HG03159 (cell line): ENCODE measurements at regions not wholly inside any gene's neighbourhood (a gene's known extent, or its start where the extent isn't known, plus 50 kb on each side); places are given as distances from the start of the nearest gene placed in this dataset.

Experiments
- ATAC-seq: cut with Tn5 transposase; IDR thresholded peaks from one replicate; pipeline ENCODE4 v1.9.1; 2021; ENCODE audit warnings: mild to moderate bottlenecking, moderate library complexity; ENCODE audit not compliant: unreplicated experiment

DNA sequence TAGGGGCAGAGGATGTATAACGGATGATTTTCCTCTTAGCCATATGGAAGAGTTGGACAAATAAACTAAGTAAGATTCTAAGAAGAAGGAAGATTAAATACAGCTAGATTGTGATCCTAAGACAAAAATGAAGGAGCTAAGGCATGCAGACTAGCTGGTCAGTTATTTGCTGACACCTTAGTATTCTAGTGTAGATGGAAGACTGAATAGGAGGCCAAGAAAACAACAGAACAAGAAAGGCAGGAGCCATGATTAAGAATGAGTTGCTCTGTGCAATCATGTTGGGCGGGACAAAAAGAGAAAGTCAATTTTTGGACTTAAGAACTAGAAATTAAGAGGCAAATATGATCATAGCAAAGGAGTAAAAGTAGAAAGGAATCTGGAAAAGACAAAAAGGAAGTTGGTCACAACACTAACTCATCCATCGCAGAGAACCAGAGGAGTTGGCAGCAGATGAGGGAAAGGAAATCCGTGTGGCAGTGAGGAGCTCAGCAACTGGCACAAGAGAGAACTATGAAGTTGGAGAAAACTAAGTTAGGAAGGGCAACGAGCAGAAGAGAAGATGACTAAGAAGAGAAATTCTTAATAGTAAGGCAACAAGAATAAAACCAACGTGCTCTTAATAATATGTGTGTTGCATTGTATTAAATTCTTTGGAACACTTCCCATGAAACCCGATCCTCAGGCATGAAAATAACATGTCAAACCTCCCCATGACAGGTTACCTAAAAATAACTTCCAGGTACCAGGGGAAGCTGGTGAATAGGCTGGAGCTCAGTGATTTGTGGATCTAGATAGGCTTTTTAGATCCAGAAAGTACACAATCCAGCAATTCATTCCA lies 234.4 kb downstream of the LTN1 start:
- no peak for ATAC-seq

DNA sequence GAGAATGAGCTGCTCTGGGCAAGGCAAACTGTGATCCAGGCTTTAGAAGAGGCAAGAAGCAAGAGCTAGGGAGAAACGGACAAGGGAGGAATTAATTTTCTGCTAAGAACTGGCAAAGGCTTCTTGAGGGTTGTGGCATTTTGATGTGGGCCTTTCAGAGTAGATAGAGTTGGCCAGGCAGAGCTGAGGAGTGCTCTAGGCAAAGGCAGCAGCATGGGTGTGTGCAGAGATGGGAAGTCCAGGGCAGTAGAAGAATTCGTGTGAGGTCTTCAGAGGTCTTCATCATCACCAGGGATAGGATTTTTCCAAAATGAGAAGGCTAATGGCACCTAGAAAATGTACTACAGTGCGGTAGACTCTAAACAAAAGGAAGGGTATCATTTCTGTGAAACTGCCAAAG lies 237.8 kb downstream of the LTN1 start:
- no peak for ATAC-seq

GRCh38 chr21:28754127-28754611 lies 238.5 kb downstream of the LTN1 start:
- ATAC-seq: no peak

DNA sequence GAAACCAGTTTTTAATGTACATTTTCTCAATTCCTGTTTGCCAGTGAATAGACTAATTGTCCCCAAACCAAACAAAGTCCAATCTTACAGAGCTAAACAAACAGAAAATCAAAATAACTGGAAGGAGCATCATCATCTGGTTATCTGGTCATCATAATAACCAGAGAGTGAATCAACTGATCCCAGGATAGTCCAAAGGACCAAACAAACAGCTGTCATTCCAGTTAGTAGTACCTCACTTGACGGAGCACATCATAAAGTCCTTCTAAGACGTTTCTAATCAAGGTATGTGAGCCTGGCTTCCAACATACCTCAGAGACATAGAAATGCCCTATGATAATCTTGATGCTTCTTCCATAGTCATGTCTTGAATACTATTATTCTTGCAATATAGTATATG lies 240.5 kb downstream of the LTN1 start:
- ATAC-seq: no peak

GRCh38 chr21:28751176-28751575 lies 241.5 kb downstream of the LTN1 start:
- no peak for ATAC-seq

- no peak for ATAC-seq
These were observed 242.1 kb downstream of the LTN1 start for GRCh38 chr21:28750565-28750964.

DNA sequence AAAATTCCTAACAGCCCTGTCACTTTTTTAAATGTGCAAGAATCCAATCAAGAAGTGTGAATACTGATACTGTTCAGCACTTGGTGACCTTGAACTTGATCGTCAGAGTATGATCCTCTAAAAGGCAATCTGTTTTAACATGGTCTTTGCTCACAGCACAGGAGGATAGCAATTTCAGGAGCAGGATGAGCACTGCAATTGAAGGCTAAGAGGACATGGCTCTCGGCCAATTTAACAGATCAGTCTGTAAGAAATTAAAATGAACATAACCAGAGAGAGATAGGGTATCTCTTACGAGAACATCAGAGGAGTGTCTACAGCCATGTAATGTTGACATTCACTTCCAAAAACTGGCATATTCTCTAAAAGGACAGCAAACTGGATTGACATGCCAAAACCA lies 243.1 kb downstream of the LTN1 start:
- no peak for ATAC-seq

GRCh38 chr21:28747464-28747863 lies 245.2 kb downstream of the LTN1 start:
- ATAC-seq: no peak

GRCh38 chr21:28746166-28746565 lies 246.5 kb downstream of the LTN1 start:
- no peak for ATAC-seq

- peak; percentile 91 for ATAC-seq
These were observed 247.3 kb downstream of the LTN1 start for GRCh38 chr21:28745131-28746016.

DNA sequence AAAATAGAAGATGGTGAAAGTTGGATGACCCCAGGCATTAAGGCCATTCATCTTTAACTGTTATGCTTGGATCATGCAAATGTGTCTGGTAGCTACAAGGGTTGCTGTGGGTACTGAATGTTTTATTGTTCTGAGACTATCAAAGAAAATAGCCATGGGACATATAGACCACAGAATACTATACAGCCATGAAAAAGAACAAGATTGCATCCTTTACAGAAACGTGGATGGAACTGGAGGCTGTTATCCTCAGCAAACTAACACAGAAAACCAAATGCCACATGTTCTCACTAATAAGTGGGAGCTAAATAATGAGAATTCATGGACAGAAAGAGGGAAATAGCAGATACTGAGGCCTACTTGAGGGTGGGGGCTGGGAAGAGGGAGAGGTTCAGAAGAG lies 249.0 kb downstream of the LTN1 start:
- ATAC-seq: no peak

GRCh38 chr21:28742527-28742926 lies 250.2 kb downstream of the LTN1 start:
- no peak for ATAC-seq

DNA sequence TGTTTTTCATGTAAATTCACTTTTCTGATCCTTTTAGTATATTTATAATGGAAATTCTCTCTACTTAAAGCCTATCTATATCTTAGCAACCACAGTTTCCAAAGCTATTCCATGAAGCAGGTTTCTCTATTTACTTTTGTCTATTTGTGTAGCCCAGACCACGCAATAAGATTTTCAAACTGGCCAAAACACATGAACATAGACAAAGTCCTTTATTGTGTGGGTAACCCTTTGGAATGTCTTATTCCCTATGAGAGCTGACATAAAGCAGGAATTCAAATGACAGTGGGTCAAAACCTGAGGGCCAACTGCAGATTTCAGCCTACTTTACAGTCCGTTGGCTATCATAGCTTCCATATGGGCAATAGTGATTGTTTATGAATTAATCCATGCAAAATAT lies 252.6 kb downstream of the LTN1 start:
- ATAC-seq: no peak

DNA sequence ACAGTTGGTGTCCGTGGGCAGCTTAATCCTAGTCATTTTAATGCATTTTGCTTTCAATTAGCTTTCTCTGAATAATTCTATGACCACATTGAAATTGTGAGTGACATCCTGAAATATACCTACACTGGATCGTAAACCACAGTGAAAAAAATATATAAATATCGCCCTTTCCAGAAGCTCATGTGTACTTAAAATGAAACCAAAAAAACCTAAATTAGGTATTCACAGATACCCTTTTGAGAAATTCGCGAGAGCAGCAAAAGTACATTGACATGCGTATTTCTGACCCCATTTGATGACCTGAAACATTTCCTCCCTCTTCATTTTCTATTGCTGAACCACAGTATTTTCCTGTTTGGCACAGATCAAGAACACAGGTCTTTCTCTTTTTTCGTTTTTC lies 253.8 kb downstream of the LTN1 start:
- no peak for ATAC-seq

DNA sequence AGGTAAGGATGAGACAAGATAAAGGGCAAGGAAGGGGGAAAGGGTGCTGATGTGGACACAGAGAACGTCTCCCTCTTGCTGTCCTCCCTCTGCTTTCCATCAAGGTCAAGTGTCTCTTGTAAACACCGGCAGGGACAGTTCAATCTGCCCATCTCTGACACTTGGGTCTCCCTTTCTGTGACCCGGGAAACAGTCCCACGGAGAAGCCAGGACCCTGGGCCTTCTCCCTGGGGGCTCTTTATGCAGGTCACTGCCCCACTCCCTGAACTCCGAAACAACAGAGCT lies 254.3 kb downstream of the LTN1 start:
- ATAC-seq: no peak

DNA sequence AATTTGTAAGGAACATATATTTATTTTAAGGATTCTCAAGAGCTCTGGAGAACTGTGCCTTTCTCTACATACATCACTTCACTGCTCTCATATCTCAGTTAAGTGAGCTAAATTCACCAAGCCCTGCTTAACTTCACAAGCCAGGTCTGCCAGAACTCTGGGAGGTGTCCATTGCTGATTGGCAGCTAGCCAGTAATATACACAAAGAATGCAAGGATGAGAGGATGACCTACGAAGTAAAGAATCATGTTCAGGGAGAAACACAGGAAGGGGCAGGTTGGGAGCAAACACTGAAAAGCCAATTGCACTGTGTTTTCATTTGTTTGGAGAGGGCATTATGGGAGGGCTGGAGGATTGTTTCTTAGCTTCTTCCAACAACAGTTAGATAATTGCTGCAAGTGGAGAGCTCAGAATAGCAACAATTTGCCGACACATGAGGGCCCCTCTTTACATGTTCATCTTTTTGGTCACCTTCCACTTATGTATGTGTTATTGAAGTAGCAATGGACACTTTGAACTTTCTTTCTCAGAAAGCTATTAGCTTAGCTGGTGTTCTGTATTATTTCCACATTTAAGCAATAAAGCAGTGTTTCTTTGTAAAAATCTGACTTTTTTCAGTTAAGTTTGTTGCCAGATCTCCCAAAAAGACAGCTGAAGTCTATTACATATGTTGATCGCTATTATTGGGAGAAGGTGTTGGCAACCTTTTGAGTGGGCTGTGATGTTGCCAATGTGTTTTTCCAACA lies 254.8 kb downstream of the LTN1 start:
- ATAC-seq: no peak

DNA sequence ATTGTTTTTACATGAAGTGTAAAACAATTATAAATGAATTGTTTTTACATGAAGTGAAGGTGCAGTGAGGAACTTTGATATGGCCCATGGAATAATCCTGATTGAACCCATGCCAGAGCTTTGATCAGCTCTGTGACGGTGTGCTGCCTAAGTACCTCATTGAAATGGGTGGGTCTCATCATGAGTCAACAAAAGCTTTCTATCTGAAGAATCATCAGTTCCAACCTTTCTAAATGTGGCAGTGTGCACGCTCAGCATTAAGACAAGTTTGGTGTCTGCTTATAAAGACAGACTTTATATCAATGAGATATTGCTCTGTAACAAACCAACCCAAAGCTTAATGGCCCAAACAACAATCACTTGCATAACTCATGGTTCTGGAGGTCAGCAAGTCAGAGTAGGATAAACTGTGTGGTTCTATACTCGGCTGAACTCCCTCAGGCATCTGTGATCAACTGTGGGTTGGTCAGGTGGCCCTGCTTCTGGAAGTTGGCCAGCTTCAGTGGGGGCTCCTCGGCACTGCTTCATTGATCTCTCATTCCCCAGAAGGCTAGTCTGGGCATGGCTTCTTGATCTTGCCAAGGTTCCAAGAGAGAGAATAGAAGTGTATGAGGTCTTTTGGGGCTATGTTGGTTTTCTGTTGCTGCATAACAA lies 258.0 kb downstream of the LTN1 start:
- no peak for ATAC-seq

DNA sequence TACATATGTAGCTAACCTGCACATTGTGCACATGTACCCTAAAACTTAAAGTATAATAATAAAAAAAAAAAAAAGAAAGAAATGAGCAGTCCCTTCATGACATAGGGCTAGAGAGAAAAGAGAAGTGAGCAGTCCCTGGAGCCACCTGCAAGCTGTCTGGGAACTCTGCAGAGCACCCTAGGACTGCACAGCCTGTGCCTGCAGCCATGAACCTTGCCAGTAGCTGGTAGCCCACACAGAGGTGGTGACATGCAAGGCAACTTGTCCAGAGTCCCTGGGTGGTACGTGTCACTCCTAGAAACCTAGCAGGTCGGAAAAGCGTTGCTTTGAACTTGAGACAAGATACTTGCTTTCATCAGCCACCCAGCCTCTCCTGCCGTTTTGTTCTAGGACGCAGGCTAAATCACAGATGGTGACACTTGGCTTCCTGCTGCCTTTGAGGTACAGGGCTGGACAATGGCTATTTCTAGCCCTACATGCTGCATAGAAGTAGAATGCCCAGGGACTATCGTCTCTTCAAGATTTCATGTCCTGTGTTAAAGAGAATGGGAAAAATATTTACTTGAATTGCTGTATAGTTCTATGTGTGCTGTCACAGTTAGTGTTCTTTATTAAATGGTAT lies 260.9 kb downstream of the LTN1 start:
- ATAC-seq: no peak

- ATAC-seq: no peak
These were observed 262.8 kb downstream of the LTN1 start for GRCh38 chr21:28729887-28730286.

DNA sequence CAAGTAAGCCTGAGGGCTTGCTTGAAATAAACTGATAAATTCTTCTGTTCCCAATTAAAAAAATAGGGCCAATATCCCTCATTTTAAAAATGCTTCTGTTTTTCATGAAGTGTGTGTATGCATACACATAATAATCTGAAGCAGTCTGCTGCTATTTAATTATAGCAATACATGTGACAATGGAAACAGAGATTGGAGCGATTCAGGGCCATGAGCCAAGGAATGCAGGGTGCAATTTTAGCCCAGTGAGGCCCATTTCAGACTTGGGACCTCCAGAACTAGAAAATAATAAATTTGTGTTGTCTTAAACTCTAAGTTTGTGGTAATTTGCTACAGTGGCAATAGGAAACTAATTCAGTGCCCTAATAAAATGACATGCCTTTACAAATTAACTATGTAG lies 264.9 kb downstream of the LTN1 start:
- ATAC-seq: no peak

GRCh38 chr21:28725396-28725795 lies 267.3 kb downstream of the LTN1 start:
- ATAC-seq: no peak
